ENCODE measurements at regions not wholly inside any gene's neighbourhood (a gene's known extent, or its start where the extent isn't known, plus 50 kb on each side); places are given as distances from the start of the nearest gene placed in this dataset.

DNA sequence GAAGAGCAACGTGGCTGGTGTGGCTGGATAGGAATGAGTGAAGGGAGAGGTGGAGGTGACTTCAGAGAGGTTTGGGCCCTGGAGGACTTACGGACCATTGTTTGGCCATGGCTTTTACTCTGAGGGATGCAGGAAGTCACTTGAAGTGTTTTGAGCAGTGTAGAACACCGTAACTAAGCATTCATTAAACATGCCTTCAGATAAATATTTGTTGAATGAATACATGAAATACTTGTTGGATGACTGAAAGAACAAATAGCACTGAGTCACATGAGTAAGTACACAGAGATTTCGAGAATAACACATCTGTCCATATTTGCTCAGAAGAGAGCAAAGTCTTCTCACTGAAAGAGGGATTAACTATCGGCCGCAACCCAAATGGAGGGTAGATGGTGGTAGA, 182.7 kb upstream of the SNX19 start:
- TF ChIP-seq BACH2 (CRISPR knock-in tag; IDR thresholded peaks at IDR 0.05; ENCODE audit: borderline replicate concordance) (no peak), SNAI2 (CRISPR knock-in tag; IDR thresholded peaks at IDR 0.05) (no peak), TOX (CRISPR knock-in tag; IDR thresholded peaks at IDR 0.05; ENCODE audit: borderline replicate concordance) (no peak), ESRRG (CRISPR knock-in tag; IDR thresholded peaks at IDR 0.05) (no peak), TCF4 (CRISPR knock-in tag; IDR thresholded peaks at IDR 0.05; ENCODE audit: borderline replicate concordance) (no peak), ZC3H10 (CRISPR knock-in tag; IDR thresholded peaks at IDR 0.05) (no peak)
- ATAC-seq: no peak

DNA sequence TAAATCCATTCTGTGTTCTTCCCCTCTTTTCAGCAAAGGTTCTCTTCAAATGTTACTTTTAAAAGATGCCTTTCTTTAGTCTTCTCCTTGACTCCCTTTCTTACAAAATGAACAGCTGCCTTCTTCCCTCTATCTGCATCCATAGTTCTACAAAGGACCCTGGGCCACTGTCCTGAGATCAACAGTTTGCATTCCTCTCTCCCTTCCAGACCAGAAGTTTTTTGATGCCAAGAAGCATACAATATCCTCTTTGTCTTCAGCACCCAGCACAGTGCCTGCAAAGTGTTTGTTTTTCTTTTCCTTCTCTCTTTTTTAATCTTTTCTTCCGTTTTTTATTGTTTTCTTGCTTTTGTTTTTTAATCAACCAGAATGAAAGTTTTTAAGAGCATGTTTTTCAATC, 183.5 kb upstream of the SNX19 start:
- TF ChIP-seq TOX (CRISPR knock-in tag; IDR thresholded peaks at IDR 0.05; ENCODE audit: borderline replicate concordance) (no peak), ZFP3 (CRISPR knock-in tag; IDR thresholded peaks at IDR 0.05) (no peak), ZNF8 (CRISPR knock-in tag; IDR thresholded peaks at IDR 0.05) (no peak), OSR1 (CRISPR knock-in tag; IDR thresholded peaks at IDR 0.05) (no peak), ISL1 (CRISPR knock-in tag; IDR thresholded peaks at IDR 0.05) (no peak), ZNF70 (CRISPR knock-in tag; IDR thresholded peaks at IDR 0.05) (no peak)
- TF ChIP-seq, protein P1, sequence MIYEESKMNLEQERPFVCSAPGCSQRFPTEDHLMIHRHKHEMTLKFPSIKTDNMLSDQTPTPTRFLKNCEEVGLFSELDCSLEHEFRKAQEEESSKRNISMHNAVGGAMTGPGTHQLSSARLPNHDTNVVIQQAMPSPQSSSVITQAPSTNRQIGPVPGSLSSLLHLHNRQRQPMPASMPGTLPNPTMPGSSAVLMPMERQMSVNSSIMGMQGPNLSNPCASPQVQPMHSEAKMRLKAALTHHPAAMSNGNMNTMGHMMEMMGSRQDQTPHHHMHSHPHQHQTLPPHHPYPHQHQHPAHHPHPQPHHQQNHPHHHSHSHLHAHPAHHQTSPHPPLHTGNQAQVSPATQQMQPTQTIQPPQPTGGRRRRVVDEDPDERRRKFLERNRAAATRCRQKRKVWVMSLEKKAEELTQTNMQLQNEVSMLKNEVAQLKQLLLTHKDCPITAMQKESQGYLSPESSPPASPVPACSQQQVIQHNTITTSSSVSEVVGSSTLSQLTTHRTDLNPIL (CRISPR knock-in tag; IDR thresholded peaks at IDR 0.05; ENCODE audit: low read depth): no peak
- ATAC-seq: no peak

DNA sequence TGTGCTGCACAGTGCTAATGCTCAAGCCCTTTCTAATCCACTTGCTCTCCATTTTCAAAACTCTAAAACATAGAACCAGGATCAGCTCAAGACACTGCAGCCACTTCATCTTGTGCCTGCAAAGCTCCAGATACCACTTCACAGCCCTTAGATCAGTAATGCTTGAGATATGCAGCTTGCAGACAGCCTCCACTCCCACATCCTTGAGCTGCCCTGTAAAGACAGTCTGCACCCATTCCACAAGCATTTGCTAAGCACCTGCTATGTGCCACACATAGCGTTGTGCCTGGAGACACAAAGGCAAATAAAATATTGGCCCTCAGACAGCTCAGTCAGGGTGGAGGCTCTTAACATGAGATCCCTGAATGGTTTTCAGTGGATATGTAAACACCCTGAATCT, 192.5 kb upstream of the SNX19 start:
- no peak for ATAC-seq
- TF ChIP-seq, protein P2, sequence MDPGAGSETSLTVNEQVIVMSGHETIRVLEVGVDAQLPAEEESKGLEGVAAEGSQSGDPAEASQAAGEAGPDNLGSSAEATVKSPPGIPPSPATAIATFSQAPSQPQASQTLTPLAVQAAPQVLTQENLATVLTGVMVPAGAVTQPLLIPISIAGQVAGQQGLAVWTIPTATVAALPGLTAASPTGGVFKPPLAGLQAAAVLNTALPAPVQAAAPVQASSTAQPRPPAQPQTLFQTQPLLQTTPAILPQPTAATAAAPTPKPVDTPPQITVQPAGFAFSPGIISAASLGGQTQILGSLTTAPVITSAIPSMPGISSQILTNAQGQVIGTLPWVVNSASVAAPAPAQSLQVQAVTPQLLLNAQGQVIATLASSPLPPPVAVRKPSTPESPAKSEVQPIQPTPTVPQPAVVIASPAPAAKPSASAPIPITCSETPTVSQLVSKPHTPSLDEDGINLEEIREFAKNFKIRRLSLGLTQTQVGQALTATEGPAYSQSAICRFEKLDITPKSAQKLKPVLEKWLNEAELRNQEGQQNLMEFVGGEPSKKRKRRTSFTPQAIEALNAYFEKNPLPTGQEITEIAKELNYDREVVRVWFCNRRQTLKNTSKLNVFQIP (CRISPR knock-in tag; IDR thresholded peaks at IDR 0.05; ENCODE audit: borderline replicate concordance, low read depth): no peak
- TF ChIP-seq OSR1 (CRISPR knock-in tag; IDR thresholded peaks at IDR 0.05): no peak
- TF ChIP-seq BACH2 (CRISPR knock-in tag; IDR thresholded peaks at IDR 0.05; ENCODE audit: borderline replicate concordance): no peak
- TF ChIP-seq ESRRG (CRISPR knock-in tag; IDR thresholded peaks at IDR 0.05): no peak
- TF ChIP-seq TOX (CRISPR knock-in tag; IDR thresholded peaks at IDR 0.05; ENCODE audit: borderline replicate concordance): no peak
- TF ChIP-seq CSDC2 (CRISPR knock-in tag; IDR thresholded peaks at IDR 0.05): no peak
- TF ChIP-seq ZNF8 (CRISPR knock-in tag; IDR thresholded peaks at IDR 0.05): no peak
- TF ChIP-seq, protein P1 (CRISPR knock-in tag; IDR thresholded peaks at IDR 0.05; ENCODE audit: low read depth): no peak
- no peak for TF ChIP-seq ARNTL (CRISPR knock-in tag; IDR thresholded peaks at IDR 0.05; ENCODE audit: borderline replicate concordance, low read depth)
- no peak for TF ChIP-seq ZFP3 (CRISPR knock-in tag; IDR thresholded peaks at IDR 0.05)
- TF ChIP-seq SNAI2 (CRISPR knock-in tag; IDR thresholded peaks at IDR 0.05): no peak

DNA sequence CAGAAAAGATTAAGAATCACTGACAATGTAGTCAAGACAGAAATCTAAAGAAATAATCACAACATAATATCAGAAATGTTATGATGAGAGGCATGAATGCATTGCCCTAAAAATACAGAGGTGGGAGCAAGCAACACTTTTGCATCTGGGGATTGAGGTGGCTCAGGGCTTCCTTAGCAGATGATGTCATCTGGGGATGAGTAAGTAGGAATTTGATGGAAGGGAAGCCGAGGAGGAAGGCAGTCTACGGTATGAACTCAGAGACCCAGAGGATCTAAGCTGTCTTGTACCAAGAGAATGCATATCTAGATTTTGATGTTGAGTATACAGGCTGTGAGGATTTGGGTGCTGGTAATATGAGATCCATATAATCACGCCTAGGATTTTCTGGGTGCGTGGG, 193.0 kb upstream of the SNX19 start:
- TF ChIP-seq RARB (CRISPR knock-in tag; IDR thresholded peaks at IDR 0.05): no peak
- TF ChIP-seq SNAI2 (CRISPR knock-in tag; IDR thresholded peaks at IDR 0.05): no peak
- no peak for TF ChIP-seq CSDC2 (CRISPR knock-in tag; IDR thresholded peaks at IDR 0.05)
- no peak for TF ChIP-seq ESRRG (CRISPR knock-in tag; IDR thresholded peaks at IDR 0.05)
- no peak for TF ChIP-seq ZFP30 (CRISPR knock-in tag; IDR thresholded peaks at IDR 0.05)
- TF ChIP-seq ZNF565 (CRISPR knock-in tag; conservative IDR thresholded peaks at IDR 0.05; ENCODE audit: low read depth): no peak
- TF ChIP-seq, protein P2 (CRISPR knock-in tag; IDR thresholded peaks at IDR 0.05; ENCODE audit: borderline replicate concordance, low read depth): no peak
- TF ChIP-seq ARNTL (CRISPR knock-in tag; IDR thresholded peaks at IDR 0.05; ENCODE audit: borderline replicate concordance, low read depth): no peak
- TF ChIP-seq ISL1 (CRISPR knock-in tag; IDR thresholded peaks at IDR 0.05): no peak
- TF ChIP-seq PPARA (CRISPR knock-in tag; IDR thresholded peaks at IDR 0.05; ENCODE audit: borderline replicate concordance): no peak
- no peak for TF ChIP-seq ZNF70 (CRISPR knock-in tag; IDR thresholded peaks at IDR 0.05)
- TF ChIP-seq, protein P3, sequence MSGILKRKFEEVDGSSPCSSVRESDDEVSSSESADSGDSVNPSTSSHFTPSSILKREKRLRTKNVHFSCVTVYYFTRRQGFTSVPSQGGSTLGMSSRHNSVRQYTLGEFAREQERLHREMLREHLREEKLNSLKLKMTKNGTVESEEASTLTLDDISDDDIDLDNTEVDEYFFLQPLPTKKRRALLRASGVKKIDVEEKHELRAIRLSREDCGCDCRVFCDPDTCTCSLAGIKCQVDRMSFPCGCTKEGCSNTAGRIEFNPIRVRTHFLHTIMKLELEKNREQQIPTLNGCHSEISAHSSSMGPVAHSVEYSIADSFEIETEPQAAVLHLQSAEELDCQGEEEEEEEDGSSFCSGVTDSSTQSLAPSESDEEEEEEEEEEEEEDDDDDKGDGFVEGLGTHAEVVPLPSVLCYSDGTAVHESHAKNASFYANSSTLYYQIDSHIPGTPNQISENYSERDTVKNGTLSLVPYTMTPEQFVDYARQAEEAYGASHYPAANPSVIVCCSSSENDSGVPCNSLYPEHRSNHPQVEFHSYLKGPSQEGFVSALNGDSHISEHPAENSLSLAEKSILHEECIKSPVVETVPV (CRISPR knock-in tag; IDR thresholded peaks at IDR 0.05): no peak
- TF ChIP-seq TCF4 (CRISPR knock-in tag; IDR thresholded peaks at IDR 0.05; ENCODE audit: borderline replicate concordance): no peak
- no peak for TF ChIP-seq BACH2 (CRISPR knock-in tag; IDR thresholded peaks at IDR 0.05; ENCODE audit: borderline replicate concordance)
- TF ChIP-seq, protein P4, sequence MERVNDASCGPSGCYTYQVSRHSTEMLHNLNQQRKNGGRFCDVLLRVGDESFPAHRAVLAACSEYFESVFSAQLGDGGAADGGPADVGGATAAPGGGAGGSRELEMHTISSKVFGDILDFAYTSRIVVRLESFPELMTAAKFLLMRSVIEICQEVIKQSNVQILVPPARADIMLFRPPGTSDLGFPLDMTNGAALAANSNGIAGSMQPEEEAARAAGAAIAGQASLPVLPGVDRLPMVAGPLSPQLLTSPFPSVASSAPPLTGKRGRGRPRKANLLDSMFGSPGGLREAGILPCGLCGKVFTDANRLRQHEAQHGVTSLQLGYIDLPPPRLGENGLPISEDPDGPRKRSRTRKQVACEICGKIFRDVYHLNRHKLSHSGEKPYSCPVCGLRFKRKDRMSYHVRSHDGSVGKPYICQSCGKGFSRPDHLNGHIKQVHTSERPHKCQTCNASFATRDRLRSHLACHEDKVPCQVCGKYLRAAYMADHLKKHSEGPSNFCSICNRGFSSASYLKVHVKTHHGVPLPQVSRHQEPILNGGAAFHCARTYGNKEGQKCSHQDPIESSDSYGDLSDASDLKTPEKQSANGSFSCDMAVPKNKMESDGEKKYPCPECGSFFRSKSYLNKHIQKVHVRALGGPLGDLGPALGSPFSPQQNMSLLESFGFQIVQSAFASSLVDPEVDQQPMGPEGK (CRISPR knock-in tag; IDR thresholded peaks at IDR 0.05; ENCODE audit: borderline replicate concordance): no peak
- no peak for ATAC-seq

Data from SK-N-SH treated with all-trans-retinoic acid at 6 μM for 48 hours (cell line).